GM12891 (cell line): ENCODE measurements at regions not wholly inside any gene's neighbourhood (a gene's known extent, or its start where the extent isn't known, plus 50 kb on each side); places are given as distances from the start of the nearest gene placed in this dataset.

Source experiments
- POLR2A ChIP-seq: IDR thresholded peaks from 2 replicates; pipeline ENCODE4 v1.6.1; 2011; ENCODE audit warnings: low read depth, low read length, control low read depth
- POLR2AphosphoS5 ChIP-seq: IDR thresholded peaks from 2 replicates; pipeline ENCODE4 v1.6.1; 2011; ENCODE audit warnings: low read depth, low read length, control low read depth
- POU2F2 ChIP-seq: IDR thresholded peaks from 2 replicates; pipeline ENCODE4 v1.6.1; 2011; ENCODE audit warnings: low read depth, mild to moderate bottlenecking, control low read depth, low read length, moderate library complexity
- SPI1 ChIP-seq: IDR thresholded peaks from 2 replicates; pipeline ENCODE4 v1.6.1; 2011; ENCODE audit warnings: low read depth, low read length, control low read depth
- TAF1 ChIP-seq: IDR thresholded peaks from 2 replicates; pipeline ENCODE4 v1.6.1; 2011; ENCODE audit warnings: low read depth, low read length, control low read depth

DNA sequence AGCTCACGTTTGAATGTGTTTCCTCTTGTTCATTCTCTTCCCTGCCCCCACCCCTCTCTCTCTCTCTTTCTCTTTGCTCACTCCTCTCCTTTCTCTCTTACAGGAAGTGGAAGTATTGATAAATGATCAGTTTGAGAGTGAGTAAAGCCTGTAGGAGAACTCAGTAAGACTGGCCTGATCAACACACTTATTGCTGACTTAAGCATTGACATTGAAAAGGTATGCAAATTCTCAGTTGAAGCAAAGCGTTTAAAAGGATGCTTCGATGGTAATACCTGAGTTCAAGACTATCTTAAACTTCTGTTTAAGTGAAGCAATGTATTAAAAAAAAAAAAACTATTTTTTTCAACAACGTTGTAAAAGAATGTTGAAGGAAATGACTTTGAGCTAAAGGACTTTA, 115.7 kb upstream of the DDX18 start:
- no peak for TF ChIP-seq POLR2A
- no peak for TF ChIP-seq POLR2AphosphoS5
- TF ChIP-seq TAF1 = no peak
- TF ChIP-seq POU2F2 = no peak
- no peak for TF ChIP-seq SPI1
